Esophagus muscularis mucosa (tissue), 3 donors: ENCODE measurements at regions not wholly inside any gene's neighbourhood (a gene's known extent, or its start where the extent isn't known, plus 50 kb on each side); places are given as distances from the start of the nearest gene placed in this dataset.

ENCODE experiments used
- CTCF ChIP-seq, 3 experiments: fragments of 200-600 bp in 2 of 3; fragments of 450-650 bp in 1 of 3; sonication (generic) in 2 of 3; IDR thresholded peaks; one replicate each; pipeline ENCODE4 v1.5.1; 2017 to 2019; ENCODE audit warnings: antibody characterized with exemption in 3 of 3, mild to moderate bottlenecking in 2 of 3, moderate library complexity in 1 of 3
- POLR2AphosphoS5 ChIP-seq, 2 donors: sonication (generic); formaldehyde crosslinking; IDR thresholded peaks; one replicate each; pipeline ENCODE4 v1.6.1; 2017; ENCODE audit warnings: antibody characterized with exemption in 2 of 2

GRCh38 chr1:170306513-170306910 lies 160.8 kb downstream of the NTMT2 start:
- no peak for TF ChIP-seq CTCF (IDR thresholded peaks at IDR 0.05)
- TF ChIP-seq POLR2AphosphoS5 (IDR thresholded peaks at IDR 0.05) = no peak
